ENCODE measurements at regions not wholly inside any gene's neighbourhood (a gene's known extent, or its start where the extent isn't known, plus 50 kb on each side); places are given as distances from the start of the nearest gene placed in this dataset.
A peak's percentile ranks its signal among the peaks of the same experiment; 100 is the strongest.
"Not testable (repeated sequence)": the region's sequence is repeated elsewhere in the genome, so short reads cannot be mapped to it uniquely, and the experiment has no call there.

DNA sequence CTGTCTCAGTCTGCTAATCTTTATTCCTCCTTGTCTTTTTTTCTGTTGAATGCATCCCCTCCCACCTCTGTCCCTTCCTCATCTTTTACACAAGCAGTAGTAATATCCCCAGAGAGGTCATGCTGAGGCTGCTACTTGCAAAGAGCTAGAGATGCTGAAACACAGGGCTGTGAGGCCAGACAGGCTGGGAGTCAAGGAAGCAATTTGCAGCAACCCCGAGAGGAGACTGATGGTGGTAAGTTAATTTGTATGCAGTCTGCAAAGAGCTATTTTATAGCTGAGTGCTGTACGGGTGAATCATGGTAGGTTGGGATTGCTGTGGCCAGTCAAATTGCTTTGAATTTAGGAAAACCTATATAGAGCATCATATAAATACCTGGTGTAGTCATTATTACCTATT is 90.2 kb upstream of the SLC24A2 start:
- H3K4me3 ChIP-seq (ENCODE audit: low read length), result no peak overlapping the region
- no peak for DNase-seq (ENCODE audit: low read depth)
- TF ChIP-seq, protein P1, sequence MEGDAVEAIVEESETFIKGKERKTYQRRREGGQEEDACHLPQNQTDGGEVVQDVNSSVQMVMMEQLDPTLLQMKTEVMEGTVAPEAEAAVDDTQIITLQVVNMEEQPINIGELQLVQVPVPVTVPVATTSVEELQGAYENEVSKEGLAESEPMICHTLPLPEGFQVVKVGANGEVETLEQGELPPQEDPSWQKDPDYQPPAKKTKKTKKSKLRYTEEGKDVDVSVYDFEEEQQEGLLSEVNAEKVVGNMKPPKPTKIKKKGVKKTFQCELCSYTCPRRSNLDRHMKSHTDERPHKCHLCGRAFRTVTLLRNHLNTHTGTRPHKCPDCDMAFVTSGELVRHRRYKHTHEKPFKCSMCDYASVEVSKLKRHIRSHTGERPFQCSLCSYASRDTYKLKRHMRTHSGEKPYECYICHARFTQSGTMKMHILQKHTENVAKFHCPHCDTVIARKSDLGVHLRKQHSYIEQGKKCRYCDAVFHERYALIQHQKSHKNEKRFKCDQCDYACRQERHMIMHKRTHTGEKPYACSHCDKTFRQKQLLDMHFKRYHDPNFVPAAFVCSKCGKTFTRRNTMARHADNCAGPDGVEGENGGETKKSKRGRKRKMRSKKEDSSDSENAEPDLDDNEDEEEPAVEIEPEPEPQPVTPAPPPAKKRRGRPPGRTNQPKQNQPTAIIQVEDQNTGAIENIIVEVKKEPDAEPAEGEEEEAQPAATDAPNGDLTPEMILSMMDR (conservative IDR thresholded peaks at IDR 0.05; ENCODE audit: low read length), result no peak

DNA sequence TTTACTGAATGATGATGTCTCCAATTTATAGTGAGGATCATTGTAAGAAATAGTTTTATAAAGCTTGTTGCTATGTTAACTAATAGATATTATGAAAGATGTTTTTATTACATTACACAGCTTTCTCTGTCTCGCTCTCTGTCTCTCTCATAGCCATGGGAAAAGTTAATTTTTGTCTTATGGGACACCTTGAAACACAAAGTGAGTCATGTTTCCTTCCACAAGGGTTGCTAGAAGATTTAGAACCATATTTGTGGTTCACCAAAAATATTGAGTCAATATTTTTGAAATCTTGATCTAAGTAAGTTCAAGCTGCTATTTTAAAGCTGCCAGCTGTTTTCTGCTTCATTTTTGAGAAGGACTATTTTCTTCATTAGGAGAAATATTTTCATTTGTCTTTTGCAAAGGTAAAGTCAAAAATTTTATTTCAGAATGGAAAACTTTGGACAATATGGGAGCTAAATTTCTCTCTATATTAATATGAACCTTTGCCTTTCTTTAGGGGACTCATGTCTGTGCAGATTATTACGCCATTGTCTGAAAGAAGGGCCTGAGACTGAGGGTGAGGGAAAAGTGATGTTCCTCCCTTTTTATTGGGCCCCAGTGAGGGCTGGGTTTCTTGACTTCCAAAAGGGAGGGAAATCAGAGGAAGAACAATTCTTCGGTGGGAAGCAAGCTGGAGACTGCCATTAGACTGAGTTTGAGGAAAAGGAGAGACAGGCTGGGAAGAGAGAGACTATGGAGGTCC is 87.9 kb upstream of the SLC24A2 start:
- peak; percentile 9 for DNase-seq (ENCODE audit: low read depth)
- TF ChIP-seq, protein P1 (conservative IDR thresholded peaks at IDR 0.05; ENCODE audit: low read length), result no peak
- no peak overlapping the region for H3K4me3 ChIP-seq (ENCODE audit: low read length)

DNA sequence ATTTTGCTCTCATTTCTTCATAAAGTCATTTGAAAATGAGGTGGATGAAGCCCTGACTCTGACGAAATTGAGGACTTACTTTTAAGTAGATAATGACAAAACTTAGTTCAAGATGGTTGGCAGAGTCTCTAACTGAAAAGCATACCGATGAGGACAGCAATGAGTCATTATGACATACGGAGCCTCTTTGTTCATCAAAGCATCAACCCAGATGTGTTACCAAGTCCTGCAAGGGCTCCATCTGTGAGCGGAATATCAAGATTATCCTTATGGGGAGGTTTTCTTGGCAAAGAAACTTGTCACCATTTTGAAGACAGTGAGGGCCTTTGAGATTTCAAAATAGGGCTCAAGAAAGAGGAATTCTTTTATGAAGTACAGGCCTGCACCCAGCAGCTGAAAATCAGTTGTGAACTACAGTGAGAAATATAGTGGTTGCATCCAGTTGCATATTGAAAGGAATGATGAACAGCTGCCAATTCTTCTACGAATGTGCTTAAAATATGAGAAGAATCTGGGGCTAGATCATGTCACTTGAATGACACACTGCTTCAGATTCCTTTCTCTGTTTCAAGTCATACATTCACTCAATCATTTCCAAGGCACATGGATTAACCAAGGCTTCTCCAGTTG is 86.6 kb upstream of the SLC24A2 start:
- no peak overlapping the region for H3K4me3 ChIP-seq (ENCODE audit: low read length)
- TF ChIP-seq, protein P1 (conservative IDR thresholded peaks at IDR 0.05; ENCODE audit: low read length), result no peak
- DNase-seq (ENCODE audit: low read depth), result peak; percentile 25

DNA sequence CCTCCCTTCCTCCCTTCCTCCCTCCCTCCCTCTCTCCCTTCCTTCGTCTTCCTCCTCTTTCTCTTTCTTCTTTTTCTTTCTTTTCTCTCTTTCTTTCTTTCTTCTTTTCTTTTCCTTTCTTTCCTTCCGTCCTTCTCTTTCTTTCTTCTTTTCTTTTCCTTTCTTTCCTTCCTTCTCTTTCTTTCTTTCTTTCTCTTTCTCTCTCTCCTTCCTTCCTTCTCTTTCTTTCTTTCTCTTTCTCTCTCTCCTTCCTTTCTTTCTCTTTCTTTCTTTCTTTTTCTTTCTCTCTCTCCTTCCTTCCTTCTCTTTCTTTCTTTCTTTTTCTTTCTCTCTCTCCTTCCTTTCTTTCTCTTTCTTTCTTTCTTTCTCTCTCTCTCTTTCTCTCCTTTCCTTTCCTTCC is 84.4 kb upstream of the SLC24A2 start:
- not testable (repeated sequence) for DNase-seq (ENCODE audit: low read depth); H3K4me3 ChIP-seq (ENCODE audit: low read length)

DNA sequence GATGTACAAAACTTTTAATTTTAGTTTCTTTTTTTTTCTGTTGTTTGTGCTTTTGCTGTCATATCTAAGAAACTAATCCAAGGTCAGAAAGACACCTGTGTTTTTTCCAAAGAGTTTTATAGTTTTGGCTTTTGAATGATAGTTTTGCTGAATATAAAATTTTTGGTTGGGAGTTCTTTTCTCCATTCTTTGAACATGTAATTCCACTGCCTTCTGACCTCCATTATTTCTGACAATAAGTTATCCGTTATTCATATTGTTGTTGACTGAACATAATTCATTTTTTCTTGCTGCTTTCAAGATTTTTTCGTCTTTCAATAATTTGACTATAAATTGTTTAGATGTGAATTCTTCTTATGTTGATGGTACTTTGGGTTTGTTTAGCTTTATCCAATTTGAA is 82.2 kb upstream of the SLC24A2 start:
- DNase-seq (ENCODE audit: low read depth), result no peak
- TF ChIP-seq, protein P1 (conservative IDR thresholded peaks at IDR 0.05; ENCODE audit: low read length), result no peak

DNA sequence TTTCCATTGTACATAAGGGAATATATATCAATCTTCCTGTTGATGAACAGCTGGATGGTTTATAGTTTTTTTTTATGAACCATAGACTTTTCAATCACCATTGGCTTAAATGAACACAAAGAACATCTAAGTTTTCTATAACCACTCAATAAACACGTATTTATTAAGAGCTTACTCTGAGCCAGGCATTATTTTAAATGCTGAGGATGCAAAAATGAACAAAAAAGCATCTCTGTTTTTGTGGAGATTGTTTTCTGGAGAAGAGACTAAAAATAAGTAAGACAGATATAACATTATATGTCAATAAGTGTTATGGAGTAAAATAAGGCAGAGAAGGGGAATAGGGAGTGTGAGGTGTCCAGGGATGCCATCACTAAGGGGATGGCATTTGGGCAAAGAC is 52.1 kb upstream of the SLC24A2 start:
- DNase-seq (ENCODE audit: low read depth), result no peak
- no peak overlapping the region for H3K4me3 ChIP-seq (ENCODE audit: low read length)
- TF ChIP-seq, protein P1 (conservative IDR thresholded peaks at IDR 0.05; ENCODE audit: low read length), result no peak

More for the DNA sequence above, 82.2 kb upstream of the SLC24A2 start:
- no peak overlapping the region for H3K4me3 ChIP-seq (ENCODE audit: low read length)
